ENCODE measurements at regions not wholly inside any gene's neighbourhood (a gene's known extent, or its start where the extent isn't known, plus 50 kb on each side); places are given as distances from the start of the nearest gene placed in this dataset.
A peak's percentile ranks its signal among the peaks of the same experiment; 100 is the strongest.

DNA sequence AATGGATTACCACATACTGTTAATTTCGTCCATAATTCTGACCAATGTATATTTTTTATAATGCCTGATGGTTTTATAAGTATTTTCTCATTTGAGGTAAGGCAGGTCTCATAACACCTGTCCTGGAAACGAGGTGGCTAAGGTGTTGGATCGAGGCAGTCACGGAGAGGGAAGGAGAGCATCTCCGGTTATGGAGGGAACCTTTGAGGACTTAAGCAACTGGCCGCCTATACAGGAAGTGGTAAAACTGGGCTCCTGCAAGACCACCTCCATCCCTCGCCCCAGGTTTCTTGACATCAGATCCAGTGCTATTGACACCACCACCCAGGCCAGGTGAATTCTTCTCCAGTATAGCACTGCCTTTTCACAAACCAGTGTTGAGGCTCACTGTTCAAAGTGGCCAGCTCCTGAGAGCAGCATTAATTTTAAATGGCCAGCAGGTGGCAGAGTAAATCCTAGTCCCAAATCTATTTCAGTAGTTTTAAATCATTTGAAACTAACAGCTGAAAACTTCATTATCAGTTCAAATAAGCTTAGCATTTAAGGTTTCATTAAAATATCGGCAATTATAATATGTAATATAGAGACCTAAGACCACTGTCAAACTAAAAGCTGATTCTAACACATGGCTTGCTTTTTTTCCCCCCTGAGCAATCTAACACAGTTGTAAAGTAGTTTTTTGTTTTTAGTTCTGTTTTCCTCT lies 100.8 kb downstream of the PPM1A start:
- peak; percentile 45 for DNase-seq (ENCODE audit: low spot score)

DNA sequence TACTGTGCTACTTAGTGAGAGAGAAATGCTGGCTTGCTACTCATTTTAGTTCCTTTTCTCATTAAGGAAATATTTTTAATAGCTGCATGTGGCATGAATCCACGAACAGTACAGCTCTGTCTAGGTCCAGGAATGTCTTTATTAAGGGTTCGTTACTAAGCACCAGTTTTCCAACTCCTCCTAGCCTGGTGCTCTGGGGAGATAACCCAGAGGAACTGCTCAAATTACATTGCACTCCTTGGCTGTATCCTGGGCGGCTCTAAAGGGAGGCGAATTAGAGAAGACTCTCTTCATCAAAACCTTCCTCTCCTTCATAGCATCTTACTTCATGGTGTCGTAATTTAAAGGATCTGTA lies 101.3 kb downstream of the PPM1A start:
- no peak for DNase-seq (ENCODE audit: low spot score)

- no peak for DNase-seq (ENCODE audit: low spot score)
These were observed 104.4 kb downstream of the PPM1A start for GRCh38 chr14:60353420-60353819.

DNA sequence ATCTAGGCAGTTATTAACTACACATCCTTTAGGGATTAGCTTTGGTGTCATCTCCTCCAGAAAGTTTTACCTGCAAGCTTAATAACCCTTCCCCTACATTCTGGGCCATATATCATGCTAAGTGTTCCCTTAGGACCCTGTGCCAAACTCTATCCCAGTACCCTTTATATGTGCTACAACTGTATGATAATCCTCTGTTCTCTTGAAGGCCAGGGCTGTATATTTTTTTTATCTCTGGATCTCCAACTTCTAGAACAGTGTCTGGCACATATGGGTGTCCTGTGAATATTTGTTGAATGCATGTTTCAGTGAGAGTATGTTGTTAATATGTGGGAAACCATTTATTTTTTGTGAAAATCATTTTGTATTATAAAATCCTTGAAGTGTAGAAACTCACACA lies 106.7 kb downstream of the PPM1A start:
- DNase-seq (ENCODE audit: low spot score) = no peak

DNA sequence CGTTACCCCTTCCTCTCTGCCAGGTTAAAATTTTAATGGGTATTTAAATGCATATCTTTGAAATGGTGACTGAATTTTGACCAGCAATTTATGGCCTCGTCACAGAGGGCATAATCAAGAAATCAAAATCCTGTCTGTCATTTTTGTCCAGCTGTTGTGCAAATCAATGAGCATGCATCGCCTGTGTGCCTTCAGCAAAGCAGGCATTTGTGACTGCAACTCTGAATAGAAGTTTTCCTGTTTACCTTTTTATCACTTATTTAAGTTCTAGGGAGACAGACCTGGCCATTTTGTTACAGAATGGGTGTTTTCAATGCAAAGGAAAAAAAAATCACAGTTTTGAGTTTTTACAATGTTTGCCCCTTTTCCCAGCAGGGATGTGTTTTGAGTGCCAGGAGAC lies 107.4 kb downstream of the PPM1A start:
- no peak for DNase-seq (ENCODE audit: low spot score)

GRCh38 chr14:60356906-60357550 lies 108.0 kb downstream of the PPM1A start:
- DNase-seq (ENCODE audit: low spot score) = no peak

- DNase-seq (ENCODE audit: low spot score) = no peak
These were observed 108.6 kb downstream of the PPM1A start for GRCh38 chr14:60357551-60358149.

- no peak for DNase-seq (ENCODE audit: low spot score)
These were observed 114.3 kb downstream of the PPM1A start for GRCh38 chr14:60363275-60363674.

DNA sequence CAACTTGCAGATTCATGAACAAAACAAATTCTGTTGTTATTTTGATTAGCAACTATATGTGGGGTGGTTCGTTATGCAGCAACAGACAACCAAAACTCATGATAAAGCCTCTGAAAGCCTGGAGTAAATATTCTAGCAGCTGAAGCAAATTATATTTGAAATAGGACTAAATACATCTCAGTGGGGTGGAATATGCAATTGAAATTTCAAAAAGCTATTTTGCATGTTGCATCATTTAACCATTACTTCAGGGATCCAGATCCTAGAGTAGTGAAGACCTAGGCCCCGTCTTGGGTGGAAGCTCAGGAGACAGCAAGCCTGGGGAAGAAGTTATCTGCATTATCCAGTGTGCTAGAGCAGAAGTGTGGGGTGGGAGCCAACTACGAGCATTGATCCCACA lies 114.7 kb downstream of the PPM1A start:
- no peak for DNase-seq (ENCODE audit: low spot score)

- DNase-seq (ENCODE audit: low spot score) = no peak
These were observed 104.0 kb downstream of the C14orf39 start for GRCh38 chr14:60381909-60382308.

Data from HT-29 (cell line).